ENCODE measurements at regions not wholly inside any gene's neighbourhood (a gene's known extent, or its start where the extent isn't known, plus 50 kb on each side); places are given as distances from the start of the nearest gene placed in this dataset.

- no peak for DNase-seq (ENCODE audit: low spot score)
Observed at GRCh38 chr13:86201477-86201876, 402.3 kb upstream of the SLITRK6 start.

GRCh38 chr13:86193281-86193680 lies 394.1 kb upstream of the SLITRK6 start:
- DNase-seq (ENCODE audit: low spot score), result no peak

GRCh38 chr13:86188170-86188569 lies 389.0 kb upstream of the SLITRK6 start:
- no peak for DNase-seq (ENCODE audit: low spot score)

- DNase-seq (ENCODE audit: low spot score), result no peak
Observed at GRCh38 chr13:86185636-86186035, 386.4 kb upstream of the SLITRK6 start.

- no peak for DNase-seq (ENCODE audit: low spot score)
Observed at GRCh38 chr13:86185107-86185506, 385.9 kb upstream of the SLITRK6 start.

GRCh38 chr13:86174622-86175021 lies 375.4 kb upstream of the SLITRK6 start:
- no peak for DNase-seq (ENCODE audit: low spot score)

GRCh38 chr13:86172961-86173360 lies 373.7 kb upstream of the SLITRK6 start:
- DNase-seq (ENCODE audit: low spot score), result no peak

- DNase-seq (ENCODE audit: low spot score), result no peak
Observed at GRCh38 chr13:86161257-86161656, 362.0 kb upstream of the SLITRK6 start.

GRCh38 chr13:86155756-86156155 lies 356.5 kb upstream of the SLITRK6 start:
- no peak for DNase-seq (ENCODE audit: low spot score)

GRCh38 chr13:86142080-86142479 lies 342.9 kb upstream of the SLITRK6 start:
- DNase-seq (ENCODE audit: low spot score), result no peak

GRCh38 chr13:86135856-86136255 lies 336.6 kb upstream of the SLITRK6 start:
- DNase-seq (ENCODE audit: low spot score), result no peak

GRCh38 chr13:86121881-86122280 lies 322.7 kb upstream of the SLITRK6 start:
- no peak for DNase-seq (ENCODE audit: low spot score)

- no peak for DNase-seq (ENCODE audit: low spot score)
Observed at GRCh38 chr13:86109107-86109506, 309.9 kb upstream of the SLITRK6 start.

- no peak for DNase-seq (ENCODE audit: low spot score)
Observed at GRCh38 chr13:86108334-86108733, 309.1 kb upstream of the SLITRK6 start.

- DNase-seq (ENCODE audit: low spot score), result no peak
Observed at GRCh38 chr13:86098511-86098910, 299.3 kb upstream of the SLITRK6 start.

- no peak for DNase-seq (ENCODE audit: low spot score)
Observed at GRCh38 chr13:86095351-86095750, 296.1 kb upstream of the SLITRK6 start.

- DNase-seq (ENCODE audit: low spot score), result no peak
Observed at GRCh38 chr13:86090181-86090580, 291.0 kb upstream of the SLITRK6 start.

- DNase-seq (ENCODE audit: low spot score), result no peak
Observed at GRCh38 chr13:86087244-86087643, 288.0 kb upstream of the SLITRK6 start.

GRCh38 chr13:86085890-86086289 lies 286.7 kb upstream of the SLITRK6 start:
- DNase-seq (ENCODE audit: low spot score), result no peak

- no peak for DNase-seq (ENCODE audit: low spot score)
Observed at GRCh38 chr13:86082121-86082520, 282.9 kb upstream of the SLITRK6 start.

- no peak for DNase-seq (ENCODE audit: low spot score)
Observed at GRCh38 chr13:86080340-86080995, 281.2 kb upstream of the SLITRK6 start.

- DNase-seq (ENCODE audit: low spot score), result no peak
Observed at GRCh38 chr13:86066611-86067365, 267.6 kb upstream of the SLITRK6 start.

GRCh38 chr13:86052141-86052540 lies 252.9 kb upstream of the SLITRK6 start:
- DNase-seq (ENCODE audit: low spot score), result no peak
